K562 (cell line): ENCODE measurements at regions not wholly inside any gene's neighbourhood (a gene's known extent, or its start where the extent isn't known, plus 50 kb on each side); places are given as distances from the start of the nearest gene placed in this dataset.
A peak's percentile ranks its signal among the peaks of the same experiment; 100 is the strongest.

ENCODE experiments used
- ATAC-seq: fragments of 200-7000 bp; cut with Tn5 transposase; 3 replicates; pipeline ENCODE4 v1.9.1; 2020; ENCODE audit warnings: moderate library complexity
- BruUV-seq: library from RNA; stranded (reverse); fragments of 400-500 nt; replicated peaks from 2 replicates; lab custom pipeline; 2021; lab: Mats Ljungman, UMichigan
- CTCF ChIA-PET: fragments of 300-600 bp; formaldehyde crosslinking; extraction: SDS; loops from one replicate; lab custom pipeline; 2021; ENCODE audit warnings: low intra/inter-chr PET ratio; lab: Yijun Ruan, JAX
- POLR2A ChIA-PET: fragments of 300-600, 350-650 bp; sonication (Branson Sonifier 250); formaldehyde crosslinking; extraction: SDS; loops from one replicate; lab custom pipeline; 2021; ENCODE audit warnings: antibody characterized with exemption, inconsistent platforms; lab: Yijun Ruan, JAX
- DNase-seq, 4 experiments: peaks; one replicate each; pipeline versions ENCODE4 v3.0.0 to v3.0.0-alpha.2; 2011 to 2018; ENCODE audit warnings: low spot score in 3 of 4, mixed read lengths in 3 of 4; ENCODE audit errors: extremely low read depth in 1 of 4
- FAIRE-seq: peaks from 2 replicates; lab custom pipeline; 2011; peaks lifted over from hg19 to GRCh38; lab: Jason Lieb, UNC
- H2AFZ ChIP-seq: 2 replicates; pipeline ENCODE4 v1.6.0; 2011; ENCODE audit warnings: low read depth, low read length, control low read depth, inconsistent platforms
- H3K27ac ChIP-seq: fragments of 200-600 bp; 3 replicates; pipeline ENCODE4 v1.8.0; 2011; ENCODE audit warnings: low read depth, mild to moderate bottlenecking, control low read depth, inconsistent platforms, low read length, moderate library complexity, mixed read lengths; ENCODE audit errors: extremely low read depth
- H3K27me3 ChIP-seq, 2 experiments: fragments of 300-600 bp in 1 of 2; 2 replicates in 1 of 2; 3 replicates in 1 of 2; pipeline versions ENCODE4 v1.6.0 to v1.8.0; 2011; ENCODE audit warnings: inconsistent platforms in 2 of 2, low read length in 2 of 2, mild to moderate bottlenecking in 1 of 2, mixed read lengths in 1 of 2, moderate library complexity in 1 of 2; ENCODE audit not compliant: control insufficient read depth in 2 of 2, insufficient read depth in 2 of 2
- H3K36me3 ChIP-seq: fragments of 300-600 bp; 3 replicates; pipeline ENCODE4 v1.8.0; 2011; ENCODE audit warnings: mild to moderate bottlenecking, low read length, inconsistent platforms; ENCODE audit not compliant: control insufficient read depth, insufficient read depth
- H3K4me1 ChIP-seq, 2 experiments: fragments of 200-600 bp in 1 of 2; replicated peaks in 1 of 2; 2 replicates in 1 of 2; 3 replicates in 1 of 2; pipeline versions ENCODE4 v1.5.1 to v1.8.0; 2011; ENCODE audit warnings: inconsistent platforms in 2 of 2, low read length in 2 of 2, mild to moderate bottlenecking in 1 of 2, mixed read lengths in 1 of 2, moderate library complexity in 1 of 2; ENCODE audit not compliant: control insufficient read depth in 2 of 2, insufficient read depth in 2 of 2
- H3K4me2 ChIP-seq: 2 replicates; pipeline ENCODE4 v1.6.1; 2011; ENCODE audit warnings: low read length, control low read depth, inconsistent platforms, mixed read lengths; ENCODE audit not compliant: insufficient read depth
- H3K4me3 ChIP-seq: fragments of 200-600 bp; sonication (generic), shearing (Covaris generic); 2 replicates; pipeline ENCODE4 v1.5.1; 2016; ENCODE audit warnings: control low read depth, inconsistent platforms
- H3K79me2 ChIP-seq: fragments of 200-600 bp; 3 replicates; pipeline ENCODE4 v1.8.0; 2011; ENCODE audit warnings: low read length, inconsistent platforms; ENCODE audit not compliant: control insufficient read depth, insufficient read depth
- H3K9ac ChIP-seq, 2 experiments: 2 replicates each; pipeline versions ENCODE4 v1.6.0 to v1.6.1; 2011; ENCODE audit warnings: low read depth in 2 of 2, low read length in 2 of 2, control low read depth in 1 of 2, inconsistent platforms in 1 of 2, mild to moderate bottlenecking in 1 of 2, mixed read lengths in 1 of 2; ENCODE audit not compliant: insufficient read depth in 1 of 2
- H3K9me1 ChIP-seq: one replicate; pipeline ENCODE4 v1.6.0; 2011; ENCODE audit warnings: inconsistent platforms, mild to moderate bottlenecking, low read length, moderate library complexity; ENCODE audit not compliant: control insufficient read depth, insufficient read depth
- H3K9me3 ChIP-seq: replicated peaks from 2 replicates; pipeline ENCODE4 v1.5.1; 2011; ENCODE audit warnings: low read depth, low read length, inconsistent platforms; ENCODE audit not compliant: control insufficient read depth, insufficient read depth
- H4K20me1 ChIP-seq: replicated peaks from 2 replicates; pipeline ENCODE4 v1.6.1; 2011; ENCODE audit warnings: low read length, inconsistent platforms, mixed read lengths; ENCODE audit not compliant: control insufficient read depth, insufficient read depth
- ARID3B ChIP-seq: fragments of 250-450 bp; sonication (Bioruptor Pico); IDR thresholded peaks from 2 replicates; pipeline ENCODE4 v1.4.0; 2020; ENCODE audit warnings: borderline replicate concordance
- ATF3 ChIP-seq, 2 experiments: fragments of 450-650 bp in 1 of 2; sonication (generic) in 1 of 2; formaldehyde crosslinking in 1 of 2; IDR thresholded peaks in 1 of 2; conservative IDR thresholded peaks in 1 of 2; 2 replicates each; pipeline versions ENCODE4 v1.6.1 to v1.8.1; 2016 to 2023; ENCODE audit warnings: mild to moderate bottlenecking in 2 of 2, moderate library complexity in 2 of 2, inconsistent platforms in 1 of 2, missing genetic modification reagents in 1 of 2
- CBX2 ChIP-seq: fragments of 200-600 bp; sonication (generic); IDR thresholded peaks from one replicate; pipeline ENCODE4 v1.6.1; 2012; ENCODE audit warnings: mild to moderate bottlenecking, low read length, inconsistent platforms; ENCODE audit not compliant: insufficient read depth, poor library complexity, severe bottlenecking
- WGBS: fragments of 100-300 bp; shearing (Covaris generic); methylation state at CpG from one replicate; pipeline ENCODE4 v1.1.6; 2016; ENCODE audit warnings: low coverage, mixed read lengths; ENCODE audit not compliant: insufficient coverage; ENCODE audit errors: missing lambda C conversion rate; 5-methylcytosine and 5-hydroxymethylcytosine counted together
- in situ Hi-C: fragments of 300-500 bp; cut with MboI; formaldehyde crosslinking; loops from 4 replicates; pipeline ENCODE4 v1.15.0; 2018; ENCODE audit warnings: inconsistent platforms, mixed read lengths
- intact Hi-C: fragments of 100-400 bp; cut with micrococcal nuclease; formaldehyde crosslinking; loops from 2 replicates; pipeline ENCODE4 v1.14.2; 2022

GRCh38 chr9:94482110-94482509 lies 72.8 kb upstream of the PCAT7 start:
- FAIRE-seq: no peak
- in situ Hi-C loops: no loop called here
- POLR2A ChIA-PET: interaction anchor here (2.8 kb wide), 1 partner anchor 10 kb away, joined by 14 read pairs; no protein-coding TSS in a partner anchor

More at GRCh38 chr9:94482110-94482509, 72.8 kb upstream of the PCAT7 start:
- H3K4me2 ChIP-seq: no peak overlapping the region
- H3K9me3 ChIP-seq: no peaks in the 10 kb centered on the region
- no peaks in the 10 kb centered on the region for H3K9me1 ChIP-seq
- ATAC-seq (no peak), DNase-seq (no peak)
- intact Hi-C loops: no loop called here
- no peak for TF ChIP-seq ARID3B
- TF ChIP-seq ATF3 (IDR thresholded peaks at IDR 0.05): peak; percentile 62
- no peak for TF ChIP-seq ATF3 (CRISPR knock-in tag; conservative IDR thresholded peaks at IDR 0.05)
- TF ChIP-seq CBX2: peak; percentile 52
- H3K4me1 ChIP-seq: peaks cover 0 to 18% of the 10 kb centered on the region in 2 experiments; a peak in 1 of 5 replicates
- H2AFZ ChIP-seq: no peak overlapping the region
- no peak overlapping the region for H3K9ac ChIP-seq
- H4K20me1 ChIP-seq: no peaks in the 10 kb centered on the region
- no peak overlapping the region for H3K27ac ChIP-seq
- no peak overlapping the region for H3K4me3 ChIP-seq
- CTCF ChIA-PET: no interaction called here
- H3K27me3 ChIP-seq: peaks cover 0 to 2% of the 10 kb centered on the region in 2 experiments; a peak in 2 of 5 replicates
- H3K36me3 ChIP-seq: no peaks in the 10 kb centered on the region
- no peaks in the 10 kb centered on the region; the same call in 2 of the 3 replicates for H3K79me2 ChIP-seq
- no TSS peak for BruUV-seq
- 25% methylated on average over 4 of the region's 4 CpGs for WGBS
